ENCODE measurements at regions not wholly inside any gene's neighbourhood (a gene's known extent, or its start where the extent isn't known, plus 50 kb on each side); places are given as distances from the start of the nearest gene placed in this dataset.
A peak's percentile ranks its signal among the peaks of the same experiment; 100 is the strongest.

- Histone ChIP-seq H3K9ac (ENCODE audit: low read length) (no peak overlapping the region), H3K27me3 (ENCODE audit: insufficient read depth, low read length) (no peaks in the 10 kb centered on the region), H3K4me2 (ENCODE audit: low read length) (no peak overlapping the region), H4K20me1 (ENCODE audit: insufficient read depth) (no peaks in the 10 kb centered on the region), H3K9me3 (ENCODE audit: control insufficient read depth in 1 of 2, insufficient read depth in 1 of 2, low read depth in 1 of 2, low read length in 2 of 2) (no peaks in the 10 kb centered on the region), H3K9me2 (ENCODE audit: insufficient read depth) (no peaks in the 10 kb centered on the region), H3K27ac (ENCODE audit: low read depth, low read length) (no peak overlapping the region), H2AFZ (ENCODE audit: low read depth, low read length, poor library complexity, severe bottlenecking) (peak overlapping the region; percentile 68), H3K4me3 (replicated peaks in 1 of 2; ENCODE audit: low read depth in 1 of 2, low read length in 2 of 2) (no peak overlapping the region), H3K4me1 (ENCODE audit: control insufficient read depth in 1 of 2, insufficient read depth in 2 of 2, low read length in 2 of 2) (no peaks in the 10 kb centered on the region), H3K36me3 (ENCODE audit: control insufficient read depth in 1 of 2, insufficient read depth in 2 of 2, low read length in 2 of 2) (no peaks in the 10 kb centered on the region), H3K79me2 (ENCODE audit: insufficient read depth, low read length) (no peaks in the 10 kb centered on the region)
- DNase-seq (ENCODE audit: low read depth, low spot score) (peak; percentile 19), ATAC-seq (peak; percentile 89)
- TF ChIP-seq RAD21 (IDR thresholded peaks at IDR 0.05; ENCODE audit: low read depth) (peak; percentile 50), JUND (IDR thresholded peaks at IDR 0.05) (no peak), ATF3 (IDR thresholded peaks at IDR 0.05) (no peak), CTCF (IDR thresholded peaks at IDR 0.05 in 2 of 3, conservative IDR thresholded peaks at IDR 0.05 in 1 of 3; ENCODE audit: borderline replicate concordance in 1 of 3, insufficient read depth in 1 of 3, low read depth in 2 of 3, low read length in 2 of 3) (peak; percentile 64 to 88 (median 75); a peak in 5 of 6 replicates), CBX3 (IDR thresholded peaks at IDR 0.05; ENCODE audit: low read depth) (0 out of 2 replicates have a peak, but pooled peaks have one; percentile 34)
- CTCF ChIA-PET = interaction anchor here (1.3 kb wide), 1 partner anchor 66 kb away, joined by 3 read pairs; no protein-coding TSS in a partner anchor
- POLR2A ChIA-PET = no interaction called here
- no TSS peak for BruUV-seq (replicated peaks)
- intact Hi-C loops (cut with micrococcal nuclease) = loop anchor here (1.0 to 10.0 kb wide), 3 partner anchors 162 to 600 kb away; no protein-coding TSS in a partner anchor
- RAD21 ChIA-PET (ENCODE audit: low non-redundant PET in 1 of 2, low total read pairs in 2 of 2, uncharacterized antibody in 2 of 2, unreplicated experiment in 2 of 2) = no interaction called here
Observed at GRCh38 chr6:786946-787763, 94.2 kb upstream of the EXOC2 start.
